Adrenal gland (tissue), 9 donors: ENCODE measurements at regions not wholly inside any gene's neighbourhood (a gene's known extent, or its start where the extent isn't known, plus 50 kb on each side); places are given as distances from the start of the nearest gene placed in this dataset.
"Not testable (repeated sequence)": the region's sequence is repeated elsewhere in the genome, so short reads cannot be mapped to it uniquely, and the experiment has no call there.

ENCODE experiments used
- DNase-seq, 7 donors: peaks; one replicate each; pipeline ENCODE4 v3.0.0-alpha.2; 2019 to 2020
- H3K27ac ChIP-seq, 5 donors: fragments of 200-600 bp; sonication (generic) in 4 of 5; 1 replicate in 3 of 5; 2 replicates in 2 of 5; pipeline versions ENCODE4 v1.5.1 to v1.8.0; 2016 to 2020; ENCODE audit warnings: mild to moderate bottlenecking in 1 of 5
- H3K27me3 ChIP-seq: fragments of 200-600 bp; 2 replicates; pipeline ENCODE4 v1.8.0; 2021
- H3K36me3 ChIP-seq, 2 donors: fragments of 200-600 bp; replicated peaks in 1 of 2; 1 replicate in 1 of 2; 2 replicates in 1 of 2; pipeline versions ENCODE4 v1.5.1 to v1.8.0; 2018 to 2022
- H3K4me1 ChIP-seq, 2 donors: fragments of 200-600 bp; replicated peaks in 1 of 2; 1 replicate in 1 of 2; 2 replicates in 1 of 2; pipeline versions ENCODE4 v1.5.1 to v1.8.0; 2018 to 2021
- H3K4me3 ChIP-seq, 4 donors: fragments of 200-600 bp; sonication (generic) in 3 of 4; one replicate each; pipeline ENCODE4 v1.5.1; 2016 to 2018
- H3K9me3 ChIP-seq, 3 donors: fragments of 200-600 bp; sonication (generic) in 1 of 3; replicated peaks in 1 of 3; 1 replicate in 2 of 3; 2 replicates in 1 of 3; pipeline versions ENCODE4 v1.5.1 to v1.8.0; 2016 to 2021
- POLR2A ChIP-seq, 2 donors: fragments of 450-650 bp; IDR thresholded peaks; one replicate each; pipeline ENCODE4 v1.6.1; 2017; ENCODE audit warnings: antibody characterized with exemption in 2 of 2, mild to moderate bottlenecking in 2 of 2, moderate library complexity in 1 of 2
- WGBS, 4 donors: extraction: QIAGEN DNeasy Blood & Tissue Kit in 2 of 4; methylation state at CpG; one replicate each; pipeline versions ENCODE4 v1.1.5 to v1.1.7; 2013 to 2017; 5-methylcytosine and 5-hydroxymethylcytosine counted together
- intact Hi-C, 2 donors: fragments of 100-400 bp; cut with DNase I; formaldehyde crosslinking; loops; one replicate each; pipeline versions ENCODE4 v1.14.1 to v1.15.0; 2022 to 2023
- TF ChIP-seq, protein P1 (sequence below), 6 experiments: fragments of 450-650 bp in 4 of 6; fragments of 200-600 bp in 2 of 6; sonication (generic) in 1 of 6; IDR thresholded peaks; 1 replicate in 5 of 6; 2 replicates in 1 of 6; pipeline versions ENCODE4 v1.5.1 to v1.8.0; 2016 to 2021; ENCODE audit warnings: antibody characterized with exemption in 6 of 6, mild to moderate bottlenecking in 2 of 6, moderate library complexity in 1 of 6
- donor health status: healthy with polysubstance abuse.
- donor health status: Bipolar disorder and iron deficiency.
- donor health status: DM: yes; HTN: yes; CAD: no.
- donor health status: DM: no; HTN: no; CAD: no.
- donor health status: DM: no; HTN: no; CAD: no.

GRCh38 chr13:112222971-112223370 is 153.2 kb upstream of the SPACA7 start:
- H3K9me3 ChIP-seq = no peaks in the 10 kb centered on the region
- H3K27me3 ChIP-seq = no peaks in the 10 kb centered on the region
- H3K4me3 ChIP-seq = no peak overlapping the region
- no peaks in the 10 kb centered on the region for H3K36me3 ChIP-seq
- 81 to 86% (median 83%) methylated on average over 7 to 14 of the region's 14 CpGs for WGBS, 4 donors
- no peak overlapping the region for H3K27ac ChIP-seq
- intact Hi-C loops = no loop called here
- DNase-seq = no peak
- TF ChIP-seq, protein P1, sequence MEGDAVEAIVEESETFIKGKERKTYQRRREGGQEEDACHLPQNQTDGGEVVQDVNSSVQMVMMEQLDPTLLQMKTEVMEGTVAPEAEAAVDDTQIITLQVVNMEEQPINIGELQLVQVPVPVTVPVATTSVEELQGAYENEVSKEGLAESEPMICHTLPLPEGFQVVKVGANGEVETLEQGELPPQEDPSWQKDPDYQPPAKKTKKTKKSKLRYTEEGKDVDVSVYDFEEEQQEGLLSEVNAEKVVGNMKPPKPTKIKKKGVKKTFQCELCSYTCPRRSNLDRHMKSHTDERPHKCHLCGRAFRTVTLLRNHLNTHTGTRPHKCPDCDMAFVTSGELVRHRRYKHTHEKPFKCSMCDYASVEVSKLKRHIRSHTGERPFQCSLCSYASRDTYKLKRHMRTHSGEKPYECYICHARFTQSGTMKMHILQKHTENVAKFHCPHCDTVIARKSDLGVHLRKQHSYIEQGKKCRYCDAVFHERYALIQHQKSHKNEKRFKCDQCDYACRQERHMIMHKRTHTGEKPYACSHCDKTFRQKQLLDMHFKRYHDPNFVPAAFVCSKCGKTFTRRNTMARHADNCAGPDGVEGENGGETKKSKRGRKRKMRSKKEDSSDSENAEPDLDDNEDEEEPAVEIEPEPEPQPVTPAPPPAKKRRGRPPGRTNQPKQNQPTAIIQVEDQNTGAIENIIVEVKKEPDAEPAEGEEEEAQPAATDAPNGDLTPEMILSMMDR (IDR thresholded peaks at IDR 0.05) = no peak
- no peak for TF ChIP-seq POLR2A (IDR thresholded peaks at IDR 0.05)
- no peaks in the 10 kb centered on the region for H3K4me1 ChIP-seq

- WGBS, 4 donors = 69 to 75% (median 70%) methylated on average over 9 of the region's 9 CpGs
- H3K36me3 ChIP-seq, DNase-seq, H3K9me3 ChIP-seq, H3K4me3 ChIP-seq, H3K27me3 ChIP-seq, H3K27ac ChIP-seq, intact Hi-C loops, H3K4me1 ChIP-seq: not testable (repeated sequence)
These were observed 152.2 kb upstream of the SPACA7 start for GRCh38 chr13:112223929-112224328.

DNA sequence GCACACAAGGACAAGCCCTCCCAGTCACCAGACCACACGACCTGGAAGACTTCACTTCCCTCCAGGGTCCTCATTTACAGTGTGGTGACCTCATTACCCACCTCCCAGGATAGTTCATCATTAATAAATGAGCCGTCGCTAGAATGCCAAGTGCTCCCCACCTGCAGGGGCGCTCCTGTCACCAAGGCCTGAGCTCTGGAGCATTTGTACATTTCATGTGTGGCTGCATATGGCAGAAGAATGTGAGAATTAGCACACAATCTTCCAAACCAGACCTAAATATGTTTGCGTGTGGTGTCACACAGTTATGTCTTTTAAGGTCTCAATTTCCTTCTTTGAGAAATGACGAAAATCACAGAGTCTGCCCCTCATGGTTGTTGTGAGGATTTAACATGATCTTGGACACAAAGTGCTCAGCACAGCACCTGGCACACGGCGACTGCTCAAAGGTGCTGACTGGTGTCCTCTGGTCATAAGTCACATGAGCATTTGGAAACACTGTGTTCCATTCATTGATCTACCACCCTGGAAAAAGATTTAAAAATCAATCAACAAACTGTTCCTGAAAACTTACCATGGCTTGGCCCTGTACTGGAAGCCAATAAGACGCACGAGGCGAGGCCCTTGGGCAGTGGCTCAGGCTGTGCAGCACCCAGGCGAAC is 150.6 kb upstream of the SPACA7 start:
- Histone ChIP-seq H3K27ac (no peak overlapping the region), H3K36me3 (no peaks in the 10 kb centered on the region), H3K4me1 (no peaks in the 10 kb centered on the region), H3K9me3 (no peaks in the 10 kb centered on the region), H3K4me3 (no peak overlapping the region), H3K27me3 (no peaks in the 10 kb centered on the region)
- TF ChIP-seq, protein P1 (IDR thresholded peaks at IDR 0.05) = no peak
- TF ChIP-seq POLR2A (IDR thresholded peaks at IDR 0.05) = no peak
- intact Hi-C loops = no loop called here
- 72 to 78% (median 74%) methylated on average over 12 of the region's 12 CpGs for WGBS, 4 donors
- no peak for DNase-seq

GRCh38 chr13:112226320-112227002 is 149.7 kb upstream of the SPACA7 start:
- TF ChIP-seq, protein P1 (IDR thresholded peaks at IDR 0.05) = no peak
- no peak for TF ChIP-seq POLR2A (IDR thresholded peaks at IDR 0.05)
- H3K4me1 ChIP-seq = no peaks in the 10 kb centered on the region
- no peak overlapping the region for H3K27ac ChIP-seq
- WGBS, 4 donors = 63 to 78% (median 70%) methylated on average over 9 to 10 of the region's 10 CpGs
- no peaks in the 10 kb centered on the region for H3K36me3 ChIP-seq
- H3K4me3 ChIP-seq = no peak overlapping the region
- DNase-seq = no peak
- H3K9me3 ChIP-seq = no peaks in the 10 kb centered on the region
- H3K27me3 ChIP-seq = no peaks in the 10 kb centered on the region
- intact Hi-C loops = no loop called here

- no peaks in the 10 kb centered on the region for H3K4me1 ChIP-seq
- no peak for TF ChIP-seq POLR2A (IDR thresholded peaks at IDR 0.05)
- TF ChIP-seq, protein P1 (IDR thresholded peaks at IDR 0.05) = no peak
- no peaks in the 10 kb centered on the region for H3K9me3 ChIP-seq
- 67 to 83% (median 74%) methylated on average over 12 of the region's 12 CpGs for WGBS, 4 donors
- no peak overlapping the region for H3K4me3 ChIP-seq
- intact Hi-C loops = no loop called here
- H3K27ac ChIP-seq = no peak overlapping the region
- H3K27me3 ChIP-seq = no peaks in the 10 kb centered on the region
- H3K36me3 ChIP-seq = no peaks in the 10 kb centered on the region
- DNase-seq = no peak
These were observed 149.1 kb upstream of the SPACA7 start for GRCh38 chr13:112227031-112227430.
